ENCODE measurements at regions not wholly inside any gene's neighbourhood (a gene's known extent, or its start where the extent isn't known, plus 50 kb on each side); places are given as distances from the start of the nearest gene placed in this dataset.

- peaks cover 18% of the 10 kb centered on the region for H3K27me3 ChIP-seq
- no peak for DNase-seq (ENCODE audit: low spot score in 2 of 2)
- WGBS: 62% methylated on average over 6 of the region's 6 CpGs
- TF ChIP-seq EP300 (IDR thresholded peaks at IDR 0.05): no peak
- no peaks in the 10 kb centered on the region for H3K9me3 ChIP-seq
- peaks cover 1% of the 10 kb centered on the region for H3K4me1 ChIP-seq
- H3K4me3 ChIP-seq: no peak overlapping the region
- H3K36me3 ChIP-seq: no peaks in the 10 kb centered on the region
- no peak overlapping the region for H3K27ac ChIP-seq
These were observed 198.4 kb downstream of the PRDM2 start for GRCh38 chr1:13898406-13898805.

DNA sequence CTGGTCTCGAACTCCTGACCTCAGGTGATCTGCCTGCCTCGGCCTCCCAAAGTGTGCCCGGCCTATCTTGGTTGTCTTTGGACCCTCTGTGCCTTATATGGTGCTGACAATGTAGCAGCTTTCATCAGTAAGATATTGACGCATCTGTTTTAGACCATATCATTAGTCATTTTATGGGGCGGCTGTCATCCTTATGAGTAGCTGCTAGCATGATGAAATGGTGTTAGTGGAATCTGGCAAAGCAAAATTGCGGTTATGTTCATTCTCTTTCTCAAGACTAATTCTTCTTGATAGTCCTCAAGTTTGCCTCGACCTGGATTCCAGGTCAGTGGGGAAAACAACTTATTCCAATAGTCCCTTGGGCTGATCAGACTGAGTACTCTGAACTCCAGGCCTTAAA lies 199.9 kb downstream of the PRDM2 start:
- no peaks in the 10 kb centered on the region for H3K9me3 ChIP-seq
- H3K27me3 ChIP-seq: peaks cover 7% of the 10 kb centered on the region
- 68% methylated on average over 7 of the region's 7 CpGs for WGBS
- TF ChIP-seq EP300 (IDR thresholded peaks at IDR 0.05) (no peak), POLR2AphosphoS5 (IDR thresholded peaks at IDR 0.05) (peak in 1 of 3 donors; percentile 14)
- peak overlapping the region; percentile 29 for H3K27ac ChIP-seq
- H3K4me3 ChIP-seq: no peak overlapping the region
- DNase-seq (ENCODE audit: low spot score in 2 of 2): no peak
- no peaks in the 10 kb centered on the region for H3K36me3 ChIP-seq
- no peaks in the 10 kb centered on the region for H3K4me1 ChIP-seq

- no peak overlapping the region for H3K4me3 ChIP-seq
- TF ChIP-seq EP300 (IDR thresholded peaks at IDR 0.05) (no peak), CTCF (IDR thresholded peaks at IDR 0.05) (no peak), POLR2AphosphoS5 (IDR thresholded peaks at IDR 0.05) (no peak), POLR2A (IDR thresholded peaks at IDR 0.05) (no peak)
- peaks cover 7% of the 10 kb centered on the region for H3K27me3 ChIP-seq
- DNase-seq (ENCODE audit: low spot score in 2 of 2): no peak
- peak overlapping the region; percentile 29 for H3K27ac ChIP-seq
- no peaks in the 10 kb centered on the region for H3K36me3 ChIP-seq
- 75% methylated on average over 1 of the region's 1 CpG for WGBS
- no peaks in the 10 kb centered on the region for H3K9me3 ChIP-seq
- H3K4me1 ChIP-seq: no peaks in the 10 kb centered on the region
These were observed 200.6 kb downstream of the PRDM2 start for GRCh38 chr1:13900583-13900982.

GRCh38 chr1:13901039-13901438 lies 201.1 kb downstream of the PRDM2 start:
- TF ChIP-seq EP300 (IDR thresholded peaks at IDR 0.05): no peak
- TF ChIP-seq POLR2A (IDR thresholded peaks at IDR 0.05): no peak
- TF ChIP-seq CTCF (IDR thresholded peaks at IDR 0.05): no peak
- H3K27ac ChIP-seq: no peak overlapping the region
- no peaks in the 10 kb centered on the region for H3K9me3 ChIP-seq
- H3K4me3 ChIP-seq: no peak overlapping the region
- WGBS: 41% methylated on average over 10 of the region's 10 CpGs
- H3K4me1 ChIP-seq: no peaks in the 10 kb centered on the region
- DNase-seq (ENCODE audit: low spot score in 2 of 2): no peak
- peaks cover 7% of the 10 kb centered on the region for H3K27me3 ChIP-seq
- H3K36me3 ChIP-seq: no peaks in the 10 kb centered on the region

GRCh38 chr1:13901597-13901996 lies 201.6 kb downstream of the PRDM2 start:
- DNase-seq (ENCODE audit: low spot score in 2 of 2): no peak
- no peak for TF ChIP-seq EP300 (IDR thresholded peaks at IDR 0.05)
- no peak for TF ChIP-seq POLR2A (IDR thresholded peaks at IDR 0.05)
- no peak for TF ChIP-seq CTCF (IDR thresholded peaks at IDR 0.05)
- TF ChIP-seq POLR2AphosphoS5 (IDR thresholded peaks at IDR 0.05): no peak
- no peak overlapping the region for H3K27ac ChIP-seq
- H3K9me3 ChIP-seq: no peaks in the 10 kb centered on the region
- no peaks in the 10 kb centered on the region for H3K4me1 ChIP-seq
- no peaks in the 10 kb centered on the region for H3K36me3 ChIP-seq
- no peak overlapping the region for H3K4me3 ChIP-seq
- 73% methylated on average over 6 of the region's 6 CpGs for WGBS
- peaks cover 7% of the 10 kb centered on the region for H3K27me3 ChIP-seq

- TF ChIP-seq CTCF (IDR thresholded peaks at IDR 0.05) (no peak), EP300 (IDR thresholded peaks at IDR 0.05) (no peak), POLR2A (IDR thresholded peaks at IDR 0.05) (no peak), POLR2AphosphoS5 (IDR thresholded peaks at IDR 0.05) (no peak)
- no peak for DNase-seq (ENCODE audit: low spot score in 2 of 2)
- 77% methylated on average over 3 of the region's 3 CpGs for WGBS
These were observed 208.1 kb downstream of the PRDM2 start for GRCh38 chr1:13908128-13908527.

More at GRCh38 chr1:13908128-13908527, 208.1 kb downstream of the PRDM2 start:
- no peaks in the 10 kb centered on the region for H3K9me3 ChIP-seq
- no peaks in the 10 kb centered on the region for H3K27me3 ChIP-seq
- H3K4me1 ChIP-seq: no peaks in the 10 kb centered on the region
- no peak overlapping the region for H3K4me3 ChIP-seq
- H3K27ac ChIP-seq: no peak overlapping the region
- H3K36me3 ChIP-seq: no peaks in the 10 kb centered on the region
